ENCODE measurements at regions not wholly inside any gene's neighbourhood (a gene's known extent, or its start where the extent isn't known, plus 50 kb on each side); places are given as distances from the start of the nearest gene placed in this dataset.

GRCh38 chr5:143691287-143691944, 120.5 kb upstream of the HMHB1 start:
- no peak for TF ChIP-seq EP300 (IDR thresholded peaks at IDR 0.05)
- no peak for TF ChIP-seq POLR2A (IDR thresholded peaks at IDR 0.05)
- TF ChIP-seq, protein P1, sequence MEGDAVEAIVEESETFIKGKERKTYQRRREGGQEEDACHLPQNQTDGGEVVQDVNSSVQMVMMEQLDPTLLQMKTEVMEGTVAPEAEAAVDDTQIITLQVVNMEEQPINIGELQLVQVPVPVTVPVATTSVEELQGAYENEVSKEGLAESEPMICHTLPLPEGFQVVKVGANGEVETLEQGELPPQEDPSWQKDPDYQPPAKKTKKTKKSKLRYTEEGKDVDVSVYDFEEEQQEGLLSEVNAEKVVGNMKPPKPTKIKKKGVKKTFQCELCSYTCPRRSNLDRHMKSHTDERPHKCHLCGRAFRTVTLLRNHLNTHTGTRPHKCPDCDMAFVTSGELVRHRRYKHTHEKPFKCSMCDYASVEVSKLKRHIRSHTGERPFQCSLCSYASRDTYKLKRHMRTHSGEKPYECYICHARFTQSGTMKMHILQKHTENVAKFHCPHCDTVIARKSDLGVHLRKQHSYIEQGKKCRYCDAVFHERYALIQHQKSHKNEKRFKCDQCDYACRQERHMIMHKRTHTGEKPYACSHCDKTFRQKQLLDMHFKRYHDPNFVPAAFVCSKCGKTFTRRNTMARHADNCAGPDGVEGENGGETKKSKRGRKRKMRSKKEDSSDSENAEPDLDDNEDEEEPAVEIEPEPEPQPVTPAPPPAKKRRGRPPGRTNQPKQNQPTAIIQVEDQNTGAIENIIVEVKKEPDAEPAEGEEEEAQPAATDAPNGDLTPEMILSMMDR (IDR thresholded peaks at IDR 0.05) = no peak
- no peak for TF ChIP-seq POLR2AphosphoS5 (IDR thresholded peaks at IDR 0.05)

Measured in sigmoid colon (tissue), 4 donors.